SK-N-MC (cell line): ENCODE measurements at regions not wholly inside any gene's neighbourhood (a gene's known extent, or its start where the extent isn't known, plus 50 kb on each side); places are given as distances from the start of the nearest gene placed in this dataset.

Source experiments
- EZH2 ChIP-seq: fragments of 200-600 bp; sonication (generic); IDR thresholded peaks from one replicate; pipeline ENCODE4 v1.6.1; 2017; ENCODE audit warnings: antibody characterized with exemption
- POLR2AphosphoS5 ChIP-seq: IDR thresholded peaks from 2 replicates; pipeline ENCODE4 v1.6.1; 2012; ENCODE audit warnings: mild to moderate bottlenecking, low read depth, low read length, borderline replicate concordance

- TF ChIP-seq POLR2AphosphoS5: no peak
- no peak for TF ChIP-seq EZH2
Measured at GRCh38 chr9:88628811-88629210, 93.8 kb downstream of the NXNL2 start.
